Fibroblast of mammary gland (primary cell): ENCODE measurements at regions not wholly inside any gene's neighbourhood (a gene's known extent, or its start where the extent isn't known, plus 50 kb on each side); places are given as distances from the start of the nearest gene placed in this dataset.

Source experiments
- DNase-seq: peaks from one replicate; pipeline ENCODE4 v3.0.0-alpha.2; 2010; ENCODE audit warnings: low read depth
- H3K4me3 ChIP-seq: 2 replicates; pipeline ENCODE4 v1.5.1; 2011; ENCODE audit warnings: low read depth, mild to moderate bottlenecking, low read length, moderate library complexity; ENCODE audit not compliant: control insufficient read depth
- CTCF ChIP-seq: conservative IDR thresholded peaks from 2 replicates; pipeline ENCODE4 v1.5.1; 2011; ENCODE audit warnings: low read depth, low read length, inconsistent platforms; ENCODE audit not compliant: control insufficient read depth, insufficient read depth

GRCh38 chr20:6599876-6600735 is 167.4 kb upstream of the BMP2 start:
- no peak overlapping the region for H3K4me3 ChIP-seq
- DNase-seq = no peak
- no peak for TF ChIP-seq CTCF

GRCh38 chr20:6595704-6596103 is 171.8 kb upstream of the BMP2 start:
- H3K4me3 ChIP-seq = no peak overlapping the region
- peak; percentile 12 for DNase-seq
- no peak for TF ChIP-seq CTCF

- H3K4me3 ChIP-seq = no peak overlapping the region
- TF ChIP-seq CTCF = no peak
- peak; percentile 81 for DNase-seq
Measured at GRCh38 chr20:6590891-6591637, 176.4 kb upstream of the BMP2 start.

GRCh38 chr20:6588296-6588695 is 179.2 kb upstream of the BMP2 start:
- peak; percentile 40 for DNase-seq
- no peak for TF ChIP-seq CTCF
- no peak overlapping the region for H3K4me3 ChIP-seq

GRCh38 chr20:6583134-6583738 is 184.2 kb upstream of the BMP2 start:
- peak; percentile 59 for DNase-seq
- no peak overlapping the region for H3K4me3 ChIP-seq
- TF ChIP-seq CTCF = peak; percentile 65

GRCh38 chr20:6582449-6582848 is 185.0 kb upstream of the BMP2 start:
- DNase-seq = no peak
- no peak overlapping the region for H3K4me3 ChIP-seq
- TF ChIP-seq CTCF = no peak
